ENCODE measurements at regions not wholly inside any gene's neighbourhood (a gene's known extent, or its start where the extent isn't known, plus 50 kb on each side); places are given as distances from the start of the nearest gene placed in this dataset.

- TF ChIP-seq POLR2AphosphoS5 (IDR thresholded peaks at IDR 0.05; ENCODE audit: low read depth, low read length) (no peak), TAF1 (IDR thresholded peaks at IDR 0.05; ENCODE audit: low read depth, low read length) (no peak), POU2F2 (IDR thresholded peaks at IDR 0.05; ENCODE audit: low read depth, low read length) (no peak), POLR2A (IDR thresholded peaks at IDR 0.05; ENCODE audit: low read depth, low read length) (no peak)
Observed at GRCh38 chr11:29263971-29264682, 752.7 kb downstream of the KCNA4 start.
